DMS153 treated with DMSO at 0.1 percent for 48 hours (cell line): ENCODE measurements at regions not wholly inside any gene's neighbourhood (a gene's known extent, or its start where the extent isn't known, plus 50 kb on each side); places are given as distances from the start of the nearest gene placed in this dataset.

Experiments
- DNase-seq: peaks from one replicate; lab custom pipeline; 2025; ENCODE audit not compliant: unreplicated experiment; lab: John Stamatoyannopoulos, UW

- no peak for DNase-seq
These were observed 352.1 kb downstream of the SHQ1 start for GRCh38 chr3:72496051-72496670.

GRCh38 chr3:72494626-72495025 lies 353.6 kb downstream of the SHQ1 start:
- DNase-seq, result no peak

GRCh38 chr3:72494130-72494529 lies 354.1 kb downstream of the SHQ1 start:
- DNase-seq, result no peak

GRCh38 chr3:72492240-72492639 lies 356.0 kb downstream of the SHQ1 start:
- DNase-seq, result no peak

GRCh38 chr3:72490688-72491435 lies 357.4 kb downstream of the SHQ1 start:
- no peak for DNase-seq

DNA sequence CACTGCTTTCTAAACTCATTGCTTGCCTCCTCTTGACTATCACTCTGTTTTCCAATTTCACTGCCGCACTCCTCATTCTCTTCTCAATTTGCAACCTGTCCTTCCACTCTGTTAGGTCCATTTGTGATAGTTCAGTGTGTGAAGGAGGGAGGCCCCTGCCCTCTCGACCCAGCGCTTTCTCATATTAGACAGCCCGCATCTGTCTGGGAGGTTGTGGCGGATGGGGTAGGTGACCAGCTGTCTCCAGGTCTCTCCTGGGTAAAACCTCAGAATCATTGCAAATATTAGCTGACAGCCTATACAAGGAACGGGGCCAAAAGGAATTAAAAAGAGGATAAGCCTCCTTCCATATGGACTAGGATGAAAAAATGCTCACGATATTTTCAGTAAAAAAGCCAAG lies 358.3 kb downstream of the SHQ1 start:
- DNase-seq, result no peak

GRCh38 chr3:72488738-72489035 lies 359.6 kb downstream of the SHQ1 start:
- no peak for DNase-seq

GRCh38 chr3:72487946-72488737 lies 360.1 kb downstream of the SHQ1 start:
- no peak for DNase-seq

DNA sequence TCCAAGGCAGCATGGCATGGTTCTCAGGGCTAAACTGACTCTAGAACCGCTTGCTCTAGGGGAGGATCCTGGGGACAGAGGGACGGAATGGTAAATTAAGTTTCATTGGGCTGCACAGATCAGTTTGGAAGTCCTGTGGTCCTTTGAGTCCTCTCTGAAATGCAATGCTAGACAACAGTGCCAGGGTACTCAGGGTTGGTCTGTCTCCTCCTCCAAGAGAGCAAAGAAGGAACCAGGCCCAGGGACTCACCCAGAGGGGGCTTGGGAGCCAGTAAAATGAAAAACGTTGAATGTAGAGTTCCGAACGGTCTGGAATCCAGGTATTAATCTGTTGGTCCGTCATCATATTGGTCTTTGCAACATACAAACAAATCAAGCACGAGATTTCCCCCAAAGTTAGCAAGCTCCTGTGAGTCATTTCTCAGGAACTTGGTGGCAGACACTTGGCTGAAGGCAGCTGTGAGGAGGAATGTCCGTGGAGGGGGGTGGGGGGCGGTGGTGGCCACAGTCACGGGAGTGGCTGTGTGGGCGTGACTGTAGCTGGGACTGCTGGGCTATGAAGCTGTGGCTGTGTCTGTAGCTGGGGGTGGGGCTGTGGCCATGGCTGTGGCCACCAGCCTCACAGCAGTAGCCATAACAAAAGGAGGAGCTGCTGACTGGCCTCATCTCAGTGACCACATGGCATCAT lies 361.0 kb downstream of the SHQ1 start:
- no peak for DNase-seq

DNA sequence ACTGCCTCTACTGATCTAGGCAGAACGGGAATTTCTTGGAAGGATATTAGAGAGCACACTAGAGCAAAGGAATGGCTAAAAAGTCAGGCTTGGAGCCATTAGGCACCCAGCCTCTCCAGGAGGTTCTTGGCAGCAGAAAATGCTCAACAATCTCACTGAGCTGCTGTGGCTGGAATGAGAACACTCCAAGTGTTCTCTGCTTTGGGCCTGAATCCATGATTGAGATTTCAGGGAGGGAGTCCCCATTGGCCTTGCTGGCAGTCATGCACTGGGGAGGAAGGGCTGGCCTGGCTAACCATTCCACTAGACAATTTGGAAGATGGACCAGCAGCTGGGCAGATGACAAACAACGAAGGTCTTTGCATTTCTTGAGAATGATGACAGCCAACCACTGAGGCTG lies 362.6 kb downstream of the SHQ1 start:
- no peak for DNase-seq

DNA sequence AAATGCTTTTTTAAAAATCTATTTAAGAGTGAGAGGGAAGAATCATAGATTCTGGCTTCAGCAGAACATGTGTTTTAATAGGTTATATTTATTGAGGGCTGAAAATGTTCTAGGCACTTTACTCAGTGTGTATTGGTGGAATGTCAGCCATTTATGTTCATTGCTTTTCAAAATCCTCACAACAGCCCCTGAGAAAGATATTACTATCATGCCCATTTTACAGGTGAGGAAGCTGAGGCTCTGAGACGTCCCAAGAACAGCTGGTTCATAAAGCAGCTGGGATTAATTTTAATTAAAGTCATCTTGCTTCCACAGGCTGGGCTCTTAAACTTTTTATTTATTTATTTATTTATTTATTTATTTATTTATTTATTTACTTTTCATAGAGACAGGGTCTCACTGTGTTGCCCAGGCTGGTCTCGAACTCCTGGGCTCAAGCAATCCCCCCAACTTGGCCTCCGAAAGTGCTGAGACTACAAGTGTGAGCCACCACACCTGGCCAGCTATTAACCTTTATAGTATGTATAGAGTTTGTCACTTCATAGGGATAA lies 364.6 kb downstream of the SHQ1 start:
- no peak for DNase-seq

DNA sequence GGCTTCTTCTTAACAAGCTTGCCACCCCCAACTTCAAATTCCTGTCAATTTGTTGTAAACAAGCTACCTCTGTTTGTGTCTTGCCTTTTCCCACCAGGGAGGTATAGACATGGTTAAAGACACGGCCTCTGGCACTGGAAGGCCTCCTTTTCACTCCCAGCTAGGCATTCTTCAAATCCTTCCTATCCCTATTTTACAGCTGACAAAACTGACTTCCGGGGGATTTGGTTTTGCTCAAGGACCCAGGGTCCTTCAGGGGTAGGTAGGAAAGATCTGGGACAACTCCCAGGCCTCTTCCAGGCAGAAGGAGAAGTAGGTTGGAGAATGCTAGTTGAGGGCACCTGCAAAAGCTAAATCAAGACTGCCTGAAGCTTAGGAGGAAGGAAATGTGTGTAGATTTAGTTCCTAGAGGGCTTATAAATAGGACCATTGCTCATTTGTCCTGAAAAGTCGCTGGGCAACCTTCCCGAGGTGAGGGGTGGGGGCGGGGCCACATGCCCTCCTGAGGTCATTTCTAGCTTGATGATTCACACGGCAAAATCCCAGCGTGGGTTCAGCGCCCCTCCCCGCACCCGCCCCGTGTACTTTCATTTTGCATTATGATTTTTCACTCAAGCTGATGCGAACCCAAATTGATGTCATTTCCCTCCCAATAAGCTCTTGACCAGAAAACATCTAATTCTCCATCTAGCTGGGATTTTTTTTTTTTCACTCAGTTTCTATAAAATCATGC lies 365.5 kb downstream of the SHQ1 start:
- peak; percentile 12 for DNase-seq

DNA sequence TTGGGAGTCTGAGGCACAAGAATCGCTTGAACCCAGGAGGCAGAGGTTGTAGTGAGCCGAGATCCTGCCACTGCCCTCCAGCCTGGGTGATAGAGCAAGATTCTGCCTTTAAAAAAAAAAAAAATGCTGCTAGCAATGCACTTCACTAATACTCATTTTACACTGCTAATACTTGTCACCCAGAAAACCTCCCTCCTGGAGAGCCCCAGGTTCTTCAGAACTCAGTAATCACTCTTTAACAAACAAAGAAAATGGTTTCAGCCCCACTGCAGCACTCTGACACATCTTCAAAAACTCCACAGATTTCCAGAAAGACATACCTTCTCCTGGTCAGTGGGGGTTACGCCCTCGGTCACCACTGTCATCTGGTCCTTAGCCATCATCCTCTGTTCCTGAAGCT lies 366.7 kb downstream of the SHQ1 start:
- no peak for DNase-seq

DNA sequence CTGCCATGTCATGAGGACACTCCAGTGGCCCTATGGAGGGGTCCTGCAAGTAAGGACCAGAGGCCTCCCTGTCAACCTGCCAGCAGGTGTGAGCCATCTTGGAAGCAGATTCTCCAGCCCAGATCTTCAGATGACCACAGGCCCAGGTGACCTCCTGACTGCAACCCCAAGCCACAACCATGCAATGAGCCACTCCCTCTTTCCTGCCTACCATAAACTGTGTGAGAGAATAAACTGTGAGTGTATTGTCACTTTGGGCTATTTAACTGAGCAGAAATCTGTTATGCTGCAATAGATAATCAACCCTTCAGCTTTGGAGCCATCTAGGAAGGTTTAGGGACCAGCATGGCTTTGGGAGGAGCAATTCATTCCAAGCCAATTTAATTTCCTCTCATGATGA lies 367.9 kb downstream of the SHQ1 start:
- no peak for DNase-seq

DNA sequence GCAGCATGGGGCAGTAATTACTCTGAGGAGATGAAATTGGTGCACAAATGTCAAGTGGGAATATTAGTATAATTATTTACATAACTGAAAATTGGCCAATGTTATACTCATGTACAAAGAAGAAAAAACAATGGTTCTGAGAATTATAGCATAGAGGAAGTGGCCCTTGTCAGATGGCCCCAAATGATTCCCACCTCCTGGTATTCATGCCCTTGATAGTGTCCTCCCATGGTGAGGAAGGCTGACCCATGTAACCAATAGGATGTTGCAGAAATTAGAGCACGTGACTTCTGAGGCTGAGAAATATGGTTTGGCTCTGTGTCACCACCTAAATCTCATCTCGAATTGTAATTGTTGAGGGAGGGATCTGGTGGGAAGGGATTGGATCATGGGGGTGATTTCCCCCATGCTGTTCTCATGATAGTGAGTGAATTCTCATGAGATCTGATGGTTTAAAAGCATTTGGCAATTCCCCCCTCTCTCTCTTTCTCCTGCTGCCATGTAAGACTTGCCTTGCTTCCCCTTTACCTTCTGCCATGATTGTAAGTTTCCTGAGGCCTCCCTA lies 368.5 kb downstream of the SHQ1 start:
- no peak for DNase-seq

GRCh38 chr3:72476139-72476483 lies 372.1 kb downstream of the SHQ1 start:
- no peak for DNase-seq

DNA sequence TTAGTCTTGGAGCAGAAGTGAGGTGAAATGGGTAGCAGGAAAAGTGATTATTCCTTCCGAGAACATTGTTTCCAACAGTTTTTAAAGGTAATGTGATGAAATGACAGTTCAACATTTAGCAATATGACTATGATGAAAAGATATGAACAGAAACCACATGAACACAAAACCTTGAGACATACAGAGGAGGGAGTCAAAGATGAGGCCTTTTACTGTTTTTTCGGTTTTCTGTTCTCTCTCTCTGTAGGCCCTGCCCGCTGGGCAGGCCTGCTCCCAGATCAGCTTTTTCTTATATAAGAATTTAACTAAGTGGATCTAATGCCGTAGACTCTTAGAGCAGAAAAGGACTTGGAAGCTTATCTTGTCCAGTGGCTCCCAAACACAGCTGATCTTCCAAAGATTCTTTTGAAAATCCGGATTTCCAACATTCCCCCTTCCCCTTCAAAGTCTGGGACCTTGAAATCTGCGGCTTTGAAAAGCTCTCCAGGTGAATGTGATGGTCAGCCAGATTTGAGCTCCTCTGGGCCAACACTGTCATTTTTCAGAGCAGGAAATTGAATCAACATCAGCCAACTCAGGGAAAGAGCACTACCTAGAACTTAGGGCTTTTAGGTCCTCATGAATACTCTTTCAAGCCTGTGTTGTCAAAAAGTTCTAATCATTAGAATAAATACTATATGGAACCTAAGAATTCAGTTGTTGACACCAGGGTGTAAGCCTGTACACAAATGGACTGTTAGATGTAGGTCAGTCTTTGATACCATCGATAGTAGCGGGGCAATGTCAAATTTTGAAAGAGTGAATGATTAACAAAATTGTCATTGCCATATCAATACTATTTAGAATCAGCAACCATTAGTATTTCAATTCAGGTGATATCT lies 372.7 kb downstream of the SHQ1 start:
- no peak for DNase-seq

DNA sequence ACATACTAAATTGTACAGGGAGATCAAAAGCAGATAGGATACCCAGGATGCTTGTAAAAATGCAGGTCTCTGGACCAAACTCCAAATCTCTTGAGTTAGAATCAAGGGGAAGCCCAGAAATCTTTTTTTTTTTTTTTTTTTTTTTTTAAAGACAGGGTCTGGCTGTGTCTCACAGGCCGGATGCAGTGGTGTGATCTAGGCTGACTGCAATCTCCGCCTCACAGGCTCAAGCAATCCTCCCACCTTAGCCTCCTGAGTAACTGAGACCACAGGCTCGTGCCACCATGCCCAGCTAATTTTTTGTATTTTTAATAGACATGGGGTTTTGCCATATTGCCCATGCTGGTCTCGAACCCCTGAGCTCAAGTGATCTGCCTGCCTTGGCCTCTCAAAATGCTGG lies 373.5 kb downstream of the SHQ1 start:
- no peak for DNase-seq

DNA sequence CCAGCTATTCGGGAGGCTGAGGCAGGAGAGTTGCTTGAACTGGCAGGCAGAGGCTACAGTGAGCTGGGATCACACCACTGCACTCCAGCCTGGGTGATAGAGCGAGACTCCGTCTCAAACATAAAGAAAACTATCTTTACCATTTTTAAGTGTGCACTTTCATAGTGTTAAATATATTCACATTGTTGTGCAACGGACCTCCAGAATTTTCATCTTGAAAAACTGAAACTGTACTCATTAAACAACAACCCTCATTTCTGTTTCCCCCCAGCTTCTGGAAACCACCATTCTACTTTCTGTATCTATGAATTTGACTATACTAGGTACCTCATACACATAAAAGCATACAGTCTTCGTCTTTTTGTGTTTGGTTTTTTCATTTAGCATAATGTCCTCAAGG lies 375.1 kb downstream of the SHQ1 start:
- DNase-seq, result no peak
